SU-DHL-6 (cell line): ENCODE measurements at regions not wholly inside any gene's neighbourhood (a gene's known extent, or its start where the extent isn't known, plus 50 kb on each side); places are given as distances from the start of the nearest gene placed in this dataset.

ENCODE experiments used
- H2AFZ ChIP-seq: fragments of 200-600 bp; sonication (generic); 2 replicates; pipeline ENCODE4 v1.6.1; 2014; ENCODE audit warnings: low read depth, mild to moderate bottlenecking, moderate library complexity, mixed read lengths, antibody characterized with exemption, low read length; ENCODE audit not compliant: severe bottlenecking
- H3F3A ChIP-seq: fragments of 200-600 bp; shearing (Covaris generic); 2 replicates; pipeline ENCODE4 v1.6.0; 2016; ENCODE audit warnings: antibody characterized with exemption, mild to moderate bottlenecking; ENCODE audit not compliant: insufficient read depth
- H3K27ac ChIP-seq: fragments of 200-600 bp; sonication (generic); 2 replicates; pipeline ENCODE4 v1.5.1; 2016; ENCODE audit warnings: low read depth, mild to moderate bottlenecking, low read length, moderate library complexity, mixed read lengths
- H3K27me3 ChIP-seq: fragments of 200-600 bp; sonication (generic), shearing (Covaris generic); 2 replicates; pipeline ENCODE4 v1.6.0; 2014; ENCODE audit warnings: mild to moderate bottlenecking, low read length
- H3K36me3 ChIP-seq: fragments of 200-600 bp; sonication (generic); 2 replicates; pipeline ENCODE4 v1.6.1; 2014; ENCODE audit warnings: mild to moderate bottlenecking, low read length, mixed read lengths
- H3K4me2 ChIP-seq: fragments of 300-600, 200-600 bp; shearing (Covaris generic), sonication (generic); 2 replicates; pipeline ENCODE4 v1.6.0; 2014; ENCODE audit warnings: low read length, low read depth, mild to moderate bottlenecking; ENCODE audit not compliant: poor library complexity, severe bottlenecking
- H3K4me3 ChIP-seq: fragments of 200-600 bp; sonication (generic); 2 replicates; pipeline ENCODE4 v1.5.1; 2014; ENCODE audit warnings: antibody characterized with exemption, low read length, mild to moderate bottlenecking, mixed read lengths; ENCODE audit not compliant: insufficient read depth, poor library complexity, severe bottlenecking
- H3K79me2 ChIP-seq: fragments of 200-600 bp; sonication (generic); 2 replicates; pipeline ENCODE4 v1.6.1; 2014; ENCODE audit warnings: mild to moderate bottlenecking, low read length, moderate library complexity; ENCODE audit not compliant: insufficient read depth
- H3K9ac ChIP-seq: fragments of 200-600 bp; sonication (generic); 2 replicates; pipeline ENCODE4 v1.7.0; 2014; ENCODE audit warnings: mild to moderate bottlenecking, low read length
- H3K9me2 ChIP-seq: fragments of 200-600 bp; sonication (generic); replicated peaks from 2 replicates; pipeline ENCODE4 v1.6.1; 2014; ENCODE audit warnings: low read length; ENCODE audit not compliant: insufficient read depth
- H3K9me3 ChIP-seq: fragments of 200-600 bp; sonication (generic); 2 replicates; pipeline ENCODE4 v1.6.1; 2014; ENCODE audit warnings: low read length, mixed read lengths; ENCODE audit not compliant: insufficient read depth
- H4K20me1 ChIP-seq: fragments of 200-600 bp; sonication (generic); 2 replicates; pipeline ENCODE4 v1.6.1; 2014; ENCODE audit warnings: low read depth, mild to moderate bottlenecking, antibody characterized with exemption, low read length, moderate library complexity, mixed read lengths
- CTCF ChIP-seq: fragments of 200-600 bp; sonication (generic); IDR thresholded peaks from one replicate; pipeline ENCODE4 v1.5.1; 2017; ENCODE audit warnings: antibody characterized with exemption, mild to moderate bottlenecking, low read length, moderate library complexity; ENCODE audit not compliant: insufficient read depth, poor library complexity, severe bottlenecking
- EZH2phosphoT487 ChIP-seq: fragments of 200-600 bp; sonication (generic), shearing (Covaris generic); conservative IDR thresholded peaks from 2 replicates; pipeline ENCODE4 v1.6.1; 2018; ENCODE audit warnings: mild to moderate bottlenecking, antibody characterized with exemption, low read length, moderate library complexity, mixed read lengths

GRCh38 chr9:30591461-30591860 lies 1793.0 kb upstream of the ACO1 start:
- no peaks in the 10 kb centered on the region for H3F3A ChIP-seq
- no peaks in the 10 kb centered on the region for H3K9me3 ChIP-seq
- no peak for TF ChIP-seq EZH2phosphoT487
- no peak for TF ChIP-seq CTCF
- H3K27ac ChIP-seq: no peak overlapping the region
- H3K79me2 ChIP-seq: no peaks in the 10 kb centered on the region
- no peak overlapping the region for H2AFZ ChIP-seq
- H3K9me2 ChIP-seq: no peaks in the 10 kb centered on the region
- H3K27me3 ChIP-seq: no peaks in the 10 kb centered on the region
- no peak overlapping the region for H3K4me3 ChIP-seq
- H3K36me3 ChIP-seq: no peaks in the 10 kb centered on the region
- no peak overlapping the region for H3K9ac ChIP-seq
- no peak overlapping the region for H3K4me2 ChIP-seq
- no peaks in the 10 kb centered on the region for H4K20me1 ChIP-seq

GRCh38 chr9:30597608-30598007 lies 1786.8 kb upstream of the ACO1 start:
- H3K27ac ChIP-seq: no peak overlapping the region
- H3K79me2 ChIP-seq: no peaks in the 10 kb centered on the region
- TF ChIP-seq CTCF (no peak), EZH2phosphoT487 (no peak)

GRCh38 chr9:30605936-30606335 lies 1778.5 kb upstream of the ACO1 start:
- Histone ChIP-seq H3K4me2 (no peak overlapping the region), H3K36me3 (no peaks in the 10 kb centered on the region), H3K9me2 (no peaks in the 10 kb centered on the region), H2AFZ (no peak overlapping the region), H3F3A (no peaks in the 10 kb centered on the region), H3K27ac (no peak overlapping the region), H3K9ac (no peak overlapping the region), H3K9me3 (no peaks in the 10 kb centered on the region), H4K20me1 (no peaks in the 10 kb centered on the region), H3K79me2 (no peaks in the 10 kb centered on the region), H3K4me3 (no peak overlapping the region), H3K27me3 (no peaks in the 10 kb centered on the region)
- TF ChIP-seq CTCF (no peak), EZH2phosphoT487 (no peak)

More at GRCh38 chr9:30597608-30598007, 1786.8 kb upstream of the ACO1 start:
- Histone ChIP-seq H3K36me3 (no peaks in the 10 kb centered on the region), H3K4me3 (no peak overlapping the region), H3K9ac (no peak overlapping the region), H3K27me3 (no peaks in the 10 kb centered on the region), H4K20me1 (no peaks in the 10 kb centered on the region), H3K9me3 (no peaks in the 10 kb centered on the region), H3F3A (no peaks in the 10 kb centered on the region), H3K4me2 (no peak overlapping the region), H3K9me2 (no peaks in the 10 kb centered on the region), H2AFZ (no peak overlapping the region)
